Epithelial cell of proximal tubule (primary cell): ENCODE measurements at regions not wholly inside any gene's neighbourhood (a gene's known extent, or its start where the extent isn't known, plus 50 kb on each side); places are given as distances from the start of the nearest gene placed in this dataset.

ENCODE experiments used
- DNase-seq: peaks from one replicate; pipeline ENCODE4 v3.0.0-alpha.2; 2011; ENCODE audit warnings: low read depth
- H3K4me3 ChIP-seq: 2 replicates; pipeline ENCODE4 v1.5.1; 2011; ENCODE audit warnings: low read depth, mild to moderate bottlenecking, low read length
- TF ChIP-seq, protein P1 (sequence below): conservative IDR thresholded peaks from 2 replicates; pipeline ENCODE4 v1.5.1; 2012; ENCODE audit warnings: low read depth, mild to moderate bottlenecking, low read length

DNA sequence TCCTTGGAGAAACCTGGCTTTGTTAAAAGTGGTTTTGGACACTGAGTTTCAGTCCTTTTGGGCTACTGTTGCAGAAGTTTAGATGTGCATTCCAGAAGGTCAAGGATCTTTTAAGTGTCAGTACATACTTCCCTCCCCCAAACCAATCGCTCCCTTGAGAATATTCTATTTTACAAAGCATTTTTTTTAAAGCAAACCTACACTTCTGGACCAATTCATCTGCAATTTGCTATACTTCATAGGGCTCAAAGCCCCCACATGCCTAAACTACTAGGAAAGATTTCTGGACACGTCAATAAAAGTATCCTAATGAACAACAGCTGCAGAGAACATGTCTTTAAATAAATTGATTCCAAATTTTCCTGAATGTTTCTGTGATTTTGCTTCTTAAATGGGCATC is 157.6 kb downstream of the RDH14 start:
- TF ChIP-seq, protein P1, sequence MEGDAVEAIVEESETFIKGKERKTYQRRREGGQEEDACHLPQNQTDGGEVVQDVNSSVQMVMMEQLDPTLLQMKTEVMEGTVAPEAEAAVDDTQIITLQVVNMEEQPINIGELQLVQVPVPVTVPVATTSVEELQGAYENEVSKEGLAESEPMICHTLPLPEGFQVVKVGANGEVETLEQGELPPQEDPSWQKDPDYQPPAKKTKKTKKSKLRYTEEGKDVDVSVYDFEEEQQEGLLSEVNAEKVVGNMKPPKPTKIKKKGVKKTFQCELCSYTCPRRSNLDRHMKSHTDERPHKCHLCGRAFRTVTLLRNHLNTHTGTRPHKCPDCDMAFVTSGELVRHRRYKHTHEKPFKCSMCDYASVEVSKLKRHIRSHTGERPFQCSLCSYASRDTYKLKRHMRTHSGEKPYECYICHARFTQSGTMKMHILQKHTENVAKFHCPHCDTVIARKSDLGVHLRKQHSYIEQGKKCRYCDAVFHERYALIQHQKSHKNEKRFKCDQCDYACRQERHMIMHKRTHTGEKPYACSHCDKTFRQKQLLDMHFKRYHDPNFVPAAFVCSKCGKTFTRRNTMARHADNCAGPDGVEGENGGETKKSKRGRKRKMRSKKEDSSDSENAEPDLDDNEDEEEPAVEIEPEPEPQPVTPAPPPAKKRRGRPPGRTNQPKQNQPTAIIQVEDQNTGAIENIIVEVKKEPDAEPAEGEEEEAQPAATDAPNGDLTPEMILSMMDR, result no peak
- no peak overlapping the region for H3K4me3 ChIP-seq
- DNase-seq, result no peak

DNA sequence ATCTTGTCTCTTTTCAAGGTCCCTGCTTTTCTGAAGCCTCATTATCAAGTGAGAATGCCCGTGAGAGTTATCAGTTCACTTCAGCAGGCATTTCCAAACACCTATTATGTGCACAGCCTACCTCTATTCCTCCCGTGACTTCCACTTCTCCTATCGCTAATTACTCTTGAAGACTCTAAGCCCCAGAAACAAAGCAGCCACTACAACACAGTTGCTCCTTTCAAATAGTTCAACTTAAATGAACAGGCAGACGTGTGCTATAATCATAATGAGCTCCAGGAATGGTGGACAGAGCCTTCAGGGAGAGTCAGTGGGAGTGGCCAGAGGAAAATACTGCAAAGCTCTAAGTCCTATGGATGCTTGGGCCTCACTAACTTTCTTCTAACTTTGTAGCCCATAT is 159.0 kb downstream of the RDH14 start:
- H3K4me3 ChIP-seq, result no peak overlapping the region
- TF ChIP-seq, protein P1, result no peak
- no peak for DNase-seq

DNA sequence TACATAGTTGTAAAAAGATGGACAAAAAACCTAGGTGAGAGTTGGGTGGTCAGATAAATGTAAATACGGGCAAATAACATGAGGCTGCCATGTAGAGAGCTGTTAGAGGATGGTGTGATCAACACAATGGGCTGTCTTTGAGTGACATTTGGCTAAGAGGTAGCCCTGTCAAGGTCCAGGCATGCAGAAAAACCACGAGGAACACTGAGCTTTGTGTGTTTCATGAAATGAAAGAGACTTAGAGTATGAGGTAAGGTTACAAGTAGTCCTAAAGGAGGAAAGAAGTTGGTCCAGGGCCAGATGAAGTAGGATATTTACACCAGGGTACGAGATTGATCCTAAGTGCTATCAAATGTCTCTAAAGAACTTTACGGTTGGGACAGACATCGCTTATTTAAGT is 160.9 kb downstream of the RDH14 start:
- H3K4me3 ChIP-seq, result no peak overlapping the region
- DNase-seq, result no peak
- TF ChIP-seq, protein P1, result no peak

DNA sequence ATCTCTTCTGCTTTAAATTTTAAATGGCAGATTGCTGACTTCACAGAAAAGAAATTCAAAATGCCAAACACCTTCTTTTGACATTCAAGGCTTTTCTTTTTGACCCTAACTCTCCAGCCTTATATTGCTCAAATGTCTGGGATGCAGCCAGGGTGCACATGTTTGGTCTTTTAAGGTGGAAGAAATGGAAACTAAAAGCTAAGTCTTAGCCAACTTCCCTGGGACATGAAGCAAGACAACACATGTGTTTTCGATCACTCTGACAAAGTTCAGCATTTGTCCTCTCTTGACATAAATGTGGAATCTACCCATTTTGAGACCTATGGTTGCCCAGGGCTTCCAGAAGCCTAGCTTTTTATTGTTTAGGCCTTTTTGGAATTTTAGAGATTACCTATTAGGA is 161.6 kb downstream of the RDH14 start:
- DNase-seq, result no peak
- TF ChIP-seq, protein P1, result no peak
- H3K4me3 ChIP-seq, result no peak overlapping the region

DNA sequence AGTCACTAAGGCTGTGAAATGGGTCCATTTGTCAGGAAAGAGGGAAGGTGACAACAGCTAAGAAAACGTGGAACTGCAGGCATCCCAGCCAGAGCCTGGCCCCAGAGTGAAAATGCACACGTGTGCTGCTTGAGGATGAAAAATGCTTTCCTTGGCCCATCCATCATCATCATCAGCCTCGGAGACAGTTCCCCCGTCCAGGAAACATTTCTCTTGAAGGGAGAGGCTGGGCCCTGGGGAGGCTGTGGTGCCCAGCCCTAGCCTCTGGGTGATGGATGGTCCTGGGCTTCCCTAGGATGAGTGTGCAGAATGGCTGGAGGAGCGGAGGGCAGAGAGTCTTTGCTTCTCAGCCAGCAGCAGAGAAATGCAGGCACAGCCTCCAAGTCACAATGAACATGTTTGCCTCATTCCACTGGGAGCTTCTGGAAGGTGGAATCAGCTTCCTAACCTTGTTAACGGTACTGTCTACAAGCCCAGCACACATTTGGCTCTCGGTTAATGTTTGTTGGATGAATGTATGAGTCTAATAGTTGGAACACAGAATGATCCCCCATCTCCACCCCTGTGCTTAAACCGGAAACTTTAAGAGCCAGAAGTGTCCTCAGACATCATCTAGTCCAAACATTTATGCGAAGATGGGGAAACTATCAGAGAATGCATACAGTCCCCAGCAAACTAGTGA is 164.0 kb downstream of the RDH14 start:
- no peak overlapping the region for H3K4me3 ChIP-seq
- DNase-seq, result no peak
- TF ChIP-seq, protein P1, result no peak

DNA sequence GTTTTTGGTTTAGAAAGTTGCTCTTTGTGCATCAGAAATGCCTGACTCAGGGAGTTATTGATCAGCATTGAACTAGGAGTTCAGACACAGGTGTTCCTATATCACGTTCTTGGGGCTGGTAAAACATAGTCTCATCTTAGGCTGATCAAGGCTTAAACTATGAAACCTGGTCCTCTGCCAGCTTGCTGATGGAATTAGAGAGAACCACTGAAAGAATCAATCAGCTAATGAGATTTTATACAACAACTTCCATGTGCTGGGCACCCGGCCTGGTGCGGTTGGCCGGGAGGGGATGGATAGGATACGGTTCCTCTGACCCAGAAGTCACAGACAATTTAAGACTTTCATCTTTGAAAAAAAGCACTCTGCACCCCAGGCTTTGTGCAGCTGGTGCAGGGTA is 164.9 kb downstream of the RDH14 start:
- TF ChIP-seq, protein P1, result no peak
- DNase-seq, result no peak
- H3K4me3 ChIP-seq, result no peak overlapping the region
